HG02981 (cell line): ENCODE measurements at regions not wholly inside any gene's neighbourhood (a gene's known extent, or its start where the extent isn't known, plus 50 kb on each side); places are given as distances from the start of the nearest gene placed in this dataset.
"Not testable (repeated sequence)": the region's sequence is repeated elsewhere in the genome, so short reads cannot be mapped to it uniquely, and the experiment has no call there.

Experiments
- ATAC-seq: cut with Tn5 transposase; IDR thresholded peaks from one replicate; pipeline ENCODE4 v1.9.1; 2021; ENCODE audit warnings: mild to moderate bottlenecking, moderate library complexity; ENCODE audit not compliant: unreplicated experiment

DNA sequence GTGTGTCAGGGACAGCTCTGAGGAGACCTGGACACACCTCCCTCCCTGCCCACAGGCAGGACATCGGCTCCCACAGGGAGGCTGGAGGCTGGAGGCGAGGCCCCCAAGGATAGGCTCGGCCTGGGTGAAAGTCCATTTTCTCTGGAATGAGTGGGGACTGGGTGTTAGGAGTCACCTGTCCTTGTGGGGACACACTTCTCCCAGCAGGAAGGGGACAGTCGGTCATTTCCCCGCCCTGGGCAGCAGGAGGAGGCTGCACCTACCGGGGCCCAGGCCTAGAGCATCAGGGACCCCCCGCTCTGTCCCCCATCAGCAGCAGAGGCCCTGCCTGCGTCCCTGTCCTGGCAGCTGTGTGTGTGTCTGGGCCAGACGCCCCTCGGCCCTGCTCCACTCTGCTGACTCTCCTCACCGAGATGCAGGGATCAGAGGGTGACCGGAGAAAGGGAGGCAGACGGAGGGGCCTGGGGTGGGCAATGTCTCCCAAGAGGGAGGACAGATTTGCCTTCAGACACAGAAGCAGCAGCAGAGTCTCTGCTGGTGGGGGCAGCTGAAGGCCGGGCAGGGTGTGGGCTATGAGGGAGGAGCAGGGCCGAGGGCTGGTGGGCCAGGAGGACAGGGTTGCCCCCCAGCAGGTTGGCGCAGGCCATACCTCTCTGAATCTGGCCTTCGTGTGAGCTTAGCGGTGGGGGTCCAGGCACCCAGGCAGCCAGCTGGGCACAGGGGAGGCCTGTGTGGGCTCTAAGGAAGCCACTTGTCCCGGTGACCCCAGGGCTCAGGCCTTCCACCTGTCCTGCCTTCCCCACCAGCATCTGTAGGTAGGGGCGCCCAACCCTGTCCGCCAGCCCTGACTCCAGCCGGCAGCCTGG is 125.7 kb upstream of the NKX1-1 start:
- ATAC-seq: no peak

DNA sequence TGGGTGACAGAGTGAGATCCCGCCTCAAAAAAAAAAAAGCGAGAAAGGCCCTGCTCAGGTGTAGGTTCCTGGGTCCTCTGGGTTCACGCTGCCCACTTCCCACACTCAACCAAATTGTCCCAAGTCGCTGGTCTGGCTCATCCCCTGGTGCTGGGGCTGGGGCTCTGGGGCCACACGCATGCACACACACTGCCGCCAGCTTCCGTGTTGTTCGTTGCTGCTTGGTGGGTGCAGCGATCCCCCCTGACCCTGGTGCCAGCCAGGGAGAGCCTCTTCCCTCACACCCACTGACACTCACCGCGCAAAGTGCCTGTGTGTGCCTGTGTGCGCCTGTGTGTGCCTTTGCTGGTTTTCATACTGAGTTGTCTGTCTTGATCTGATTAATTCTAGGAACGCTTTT is 124.1 kb upstream of the NKX1-1 start:
- no peak for ATAC-seq

DNA sequence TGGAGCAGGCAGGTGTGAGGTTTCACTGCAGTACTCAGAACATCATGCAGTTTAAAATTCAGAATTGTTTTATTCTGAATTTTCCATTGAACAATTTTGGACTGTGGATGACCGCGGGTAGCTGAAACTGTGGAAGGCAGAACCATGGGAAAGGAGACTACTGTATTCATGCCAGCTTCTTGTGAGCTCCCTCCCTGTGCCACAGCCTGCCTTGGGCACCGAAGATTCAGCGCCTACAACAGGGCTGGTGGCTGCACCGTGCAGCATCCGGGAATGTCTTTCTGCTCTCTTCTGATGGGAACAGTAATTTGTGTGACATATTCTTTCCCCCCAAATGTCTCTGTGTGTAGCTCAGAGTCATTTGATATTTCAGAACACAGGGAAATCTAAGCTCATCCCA is 118.5 kb upstream of the NKX1-1 start:
- ATAC-seq: no peak

DNA sequence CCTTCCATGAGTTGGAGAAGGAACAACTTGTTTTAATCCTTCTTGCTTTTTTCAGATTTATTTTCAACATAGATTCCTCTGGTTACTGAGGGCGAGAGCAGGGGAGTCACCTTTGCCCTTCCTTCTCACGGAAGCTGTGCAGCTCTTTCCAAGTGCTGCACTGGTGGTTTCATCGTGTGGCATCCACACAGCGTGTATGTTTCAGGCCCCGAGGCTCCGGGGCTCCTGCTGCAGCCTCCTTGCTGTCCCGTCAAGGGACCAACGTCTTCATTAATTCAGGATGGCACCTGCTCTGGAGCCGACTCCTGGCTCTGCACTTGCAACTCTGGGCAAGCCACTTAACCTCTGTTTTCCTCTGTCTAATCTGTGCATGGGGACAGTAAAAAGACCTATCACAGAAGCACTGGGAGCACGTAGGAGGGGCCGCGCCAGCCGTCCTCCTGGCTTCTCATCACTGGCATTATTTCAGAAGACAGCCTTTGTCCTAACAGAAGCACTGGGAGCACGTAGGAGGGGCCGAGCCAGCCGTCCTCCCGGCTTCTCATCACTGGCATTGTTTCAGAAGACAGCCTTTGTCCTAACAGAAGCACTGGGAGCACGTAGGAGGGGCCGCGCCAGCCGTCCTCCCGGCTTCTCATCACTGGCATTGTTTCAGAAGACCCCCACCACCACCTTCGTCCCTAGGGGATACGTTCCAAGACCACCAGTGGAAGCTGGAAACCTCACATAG is 117.8 kb upstream of the NKX1-1 start:
- ATAC-seq: no peak

DNA sequence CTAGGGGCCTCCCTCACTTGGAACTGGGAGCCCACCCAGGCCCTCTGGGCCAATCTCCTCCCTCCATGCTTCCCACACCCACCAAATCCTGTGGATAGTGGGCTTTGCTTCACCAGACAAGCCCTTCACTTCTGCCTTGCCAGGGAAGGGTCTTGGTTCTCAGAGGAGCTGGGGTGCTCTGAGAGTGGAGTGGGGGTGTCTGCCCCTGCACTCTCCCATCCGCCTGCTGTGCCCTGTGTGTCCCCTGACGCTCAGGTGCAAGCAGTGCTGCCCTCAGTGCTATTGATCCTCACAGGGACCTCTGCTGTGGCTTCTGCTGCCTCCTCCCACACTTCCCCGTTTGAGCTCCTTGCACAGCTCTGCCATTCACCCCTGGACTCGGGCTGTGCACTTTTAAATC is 117.3 kb upstream of the NKX1-1 start:
- no peak for ATAC-seq

DNA sequence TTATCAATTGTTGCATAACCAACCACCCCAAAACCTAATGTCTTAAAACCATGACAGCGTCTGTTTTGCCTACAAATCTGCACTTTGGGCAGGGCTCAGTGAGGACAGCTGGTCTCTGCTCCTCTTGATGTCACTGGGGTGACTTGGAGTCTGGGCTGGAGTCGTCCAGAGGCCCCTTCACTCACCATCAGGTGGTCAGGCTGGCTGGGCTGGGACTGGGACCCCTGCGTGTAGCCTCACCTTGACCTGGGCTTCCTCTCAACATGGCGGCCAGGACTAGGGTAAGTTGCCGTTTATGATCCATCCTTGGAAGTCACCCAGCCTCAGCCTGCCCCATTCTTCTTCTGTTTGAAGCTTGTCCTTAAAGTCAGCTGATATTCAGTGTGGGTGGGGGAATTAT is 116.8 kb upstream of the NKX1-1 start:
- no peak for ATAC-seq

DNA sequence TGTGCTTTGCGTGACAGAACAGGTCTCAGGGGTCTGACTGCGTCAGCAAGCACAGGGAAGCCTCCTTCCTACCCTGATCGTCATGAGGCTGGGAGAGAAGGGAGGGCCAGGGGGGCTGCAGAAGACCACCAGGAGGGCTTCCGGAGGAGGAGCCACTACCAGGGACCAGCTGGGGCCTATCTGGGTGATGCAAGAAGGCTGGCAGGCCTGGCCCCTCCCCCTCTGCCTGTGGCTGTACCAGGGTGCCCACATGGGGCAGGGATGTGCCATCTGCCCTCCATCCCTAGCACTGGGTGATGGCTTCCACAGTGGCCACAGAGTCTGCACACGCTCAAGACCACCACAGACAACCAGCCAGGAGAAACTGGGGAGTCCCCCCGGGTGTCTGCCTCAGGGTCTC is 116.4 kb upstream of the NKX1-1 start:
- no peak for ATAC-seq

DNA sequence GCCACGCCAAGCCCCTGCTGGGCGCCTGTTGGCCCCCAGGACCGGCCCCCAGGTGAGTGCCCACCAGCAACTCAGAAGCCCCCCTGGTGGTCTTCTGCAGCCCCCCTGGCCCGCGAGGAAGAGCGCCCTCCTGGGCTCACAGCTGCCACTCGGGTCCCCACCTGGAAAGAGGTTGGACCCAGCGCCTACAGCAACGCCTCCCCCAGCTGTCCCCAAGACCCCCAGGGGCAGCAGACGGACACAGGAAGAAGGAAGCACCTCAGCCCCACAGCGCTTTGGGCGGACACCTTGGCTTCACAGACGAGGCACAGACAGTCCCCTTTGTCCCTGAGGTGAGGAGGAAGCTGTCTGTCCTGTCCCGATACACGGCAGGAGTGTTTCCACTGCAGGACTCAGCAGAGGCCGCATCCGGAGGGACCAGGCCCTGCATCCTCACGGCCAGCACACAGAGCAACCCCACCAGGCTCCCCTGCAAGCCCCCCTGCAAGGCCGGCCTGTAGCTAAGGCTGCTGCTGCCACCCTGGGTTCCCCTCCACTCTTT is 115.6 kb upstream of the NKX1-1 start:
- ATAC-seq: no peak

DNA sequence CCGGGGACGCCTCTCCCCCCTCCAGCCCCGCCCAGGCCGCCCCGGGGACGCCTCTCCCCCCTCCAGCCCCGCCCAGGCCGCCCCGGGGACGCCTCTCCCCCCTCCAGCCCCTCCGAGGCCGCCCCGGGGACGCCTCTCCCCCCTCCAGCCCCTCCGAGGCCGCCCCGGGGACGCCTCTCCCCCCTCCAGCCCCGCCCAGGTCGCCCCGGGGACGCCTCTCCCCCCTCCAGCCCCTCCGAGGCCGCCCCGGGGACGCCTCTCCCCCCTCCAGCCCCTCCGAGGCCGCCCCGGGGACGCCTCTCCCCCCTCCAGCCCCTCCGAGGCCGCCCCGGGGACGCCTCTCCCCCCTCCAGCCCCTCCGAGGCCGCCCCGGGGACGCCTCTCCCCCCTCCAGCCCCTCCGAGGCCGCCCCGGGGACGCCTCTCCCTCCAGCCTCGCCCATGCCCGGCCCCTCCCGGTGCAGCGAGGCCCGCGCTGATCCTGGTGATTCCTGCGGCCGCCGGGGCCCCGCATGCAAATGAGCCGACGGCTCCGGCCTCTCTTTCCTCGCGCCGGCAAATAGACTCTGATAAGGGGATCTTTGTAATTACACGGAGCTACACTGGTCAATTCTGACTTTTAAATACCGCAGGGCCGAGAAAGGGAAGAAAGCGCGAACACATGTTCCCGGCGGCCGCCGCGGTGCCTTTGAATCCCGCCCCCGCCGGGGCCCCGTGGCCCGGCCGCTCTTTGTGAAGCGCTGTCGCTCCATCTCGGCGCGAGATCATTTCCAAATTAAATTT is 114.7 kb upstream of the NKX1-1 start:
- not testable (repeated sequence) for ATAC-seq

DNA sequence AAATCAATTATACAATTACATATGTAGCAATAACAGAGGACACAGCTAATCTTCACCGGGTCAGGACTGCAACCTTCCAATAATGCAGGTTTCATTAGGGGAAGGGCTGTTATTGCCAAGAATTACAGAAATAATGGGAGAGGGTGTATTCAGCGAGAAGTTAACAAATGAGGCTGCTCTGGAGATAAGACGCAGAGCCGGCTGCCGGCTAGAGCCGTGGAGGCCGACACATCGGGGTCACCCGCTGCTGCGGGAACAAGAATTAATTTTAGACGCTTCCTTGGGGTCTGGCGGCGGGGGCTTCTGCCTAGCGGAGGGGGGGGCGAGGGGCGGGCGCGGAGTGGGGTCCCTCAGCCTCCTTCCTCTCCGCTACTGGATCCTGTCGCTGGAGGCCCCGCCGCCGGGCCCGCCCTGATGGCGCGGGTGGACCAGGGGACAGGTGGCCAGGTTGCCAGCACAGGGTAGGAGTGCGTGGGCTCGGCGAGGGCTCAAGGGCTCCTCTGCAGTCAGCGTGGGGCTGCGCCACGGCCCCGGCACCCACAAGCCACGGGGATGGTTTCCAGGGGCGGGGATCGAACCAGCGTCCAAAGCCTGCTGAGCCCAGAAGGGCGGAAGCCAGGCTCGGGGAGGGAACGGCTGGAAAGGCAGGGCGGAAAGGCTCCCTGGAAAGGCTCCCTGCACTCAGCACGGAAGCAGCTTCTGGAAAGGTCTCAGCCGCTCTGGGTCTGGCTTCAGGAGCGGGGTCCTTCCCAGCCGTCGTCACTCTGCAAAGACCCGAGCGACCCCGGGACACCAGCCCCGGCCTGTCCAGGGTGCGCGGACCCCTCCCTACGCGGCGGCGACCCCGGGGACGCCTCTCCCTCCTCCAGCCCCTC is 113.8 kb upstream of the NKX1-1 start:
- ATAC-seq: no peak

DNA sequence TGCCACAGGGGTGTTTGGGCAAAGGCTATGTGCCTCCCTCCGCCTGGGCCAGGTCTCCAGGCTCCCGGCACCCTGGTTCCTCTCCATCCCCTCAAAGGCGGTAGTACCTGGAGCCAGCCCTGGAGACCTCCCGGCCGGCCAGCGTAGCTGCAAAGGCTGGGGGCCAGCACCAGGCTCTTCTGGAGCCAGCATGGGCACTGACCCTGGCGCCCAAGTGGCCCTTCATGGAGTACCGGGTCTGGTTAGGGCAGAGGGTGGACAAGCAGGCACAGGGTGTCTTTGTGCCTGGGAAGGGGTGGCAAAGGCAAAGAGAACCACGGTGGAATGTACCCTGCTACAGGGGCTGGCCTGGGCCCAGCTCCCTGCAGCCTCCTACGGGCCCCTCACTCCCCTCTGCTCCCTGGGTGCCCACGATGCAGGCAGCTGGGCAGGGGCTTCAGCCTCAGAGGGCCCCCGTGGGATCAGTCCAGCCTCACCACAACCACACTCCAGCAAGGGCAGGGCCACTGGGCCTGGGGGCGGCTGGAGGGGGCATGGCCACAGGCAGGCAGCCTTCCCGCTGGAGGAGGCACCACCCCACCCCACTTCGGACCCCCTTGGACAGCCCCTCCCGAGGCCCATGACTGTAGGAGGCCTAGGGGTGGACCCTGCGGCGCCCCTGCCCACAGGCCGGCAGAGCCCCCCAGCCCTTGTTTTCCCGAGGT is 112.9 kb upstream of the NKX1-1 start:
- ATAC-seq: no peak

DNA sequence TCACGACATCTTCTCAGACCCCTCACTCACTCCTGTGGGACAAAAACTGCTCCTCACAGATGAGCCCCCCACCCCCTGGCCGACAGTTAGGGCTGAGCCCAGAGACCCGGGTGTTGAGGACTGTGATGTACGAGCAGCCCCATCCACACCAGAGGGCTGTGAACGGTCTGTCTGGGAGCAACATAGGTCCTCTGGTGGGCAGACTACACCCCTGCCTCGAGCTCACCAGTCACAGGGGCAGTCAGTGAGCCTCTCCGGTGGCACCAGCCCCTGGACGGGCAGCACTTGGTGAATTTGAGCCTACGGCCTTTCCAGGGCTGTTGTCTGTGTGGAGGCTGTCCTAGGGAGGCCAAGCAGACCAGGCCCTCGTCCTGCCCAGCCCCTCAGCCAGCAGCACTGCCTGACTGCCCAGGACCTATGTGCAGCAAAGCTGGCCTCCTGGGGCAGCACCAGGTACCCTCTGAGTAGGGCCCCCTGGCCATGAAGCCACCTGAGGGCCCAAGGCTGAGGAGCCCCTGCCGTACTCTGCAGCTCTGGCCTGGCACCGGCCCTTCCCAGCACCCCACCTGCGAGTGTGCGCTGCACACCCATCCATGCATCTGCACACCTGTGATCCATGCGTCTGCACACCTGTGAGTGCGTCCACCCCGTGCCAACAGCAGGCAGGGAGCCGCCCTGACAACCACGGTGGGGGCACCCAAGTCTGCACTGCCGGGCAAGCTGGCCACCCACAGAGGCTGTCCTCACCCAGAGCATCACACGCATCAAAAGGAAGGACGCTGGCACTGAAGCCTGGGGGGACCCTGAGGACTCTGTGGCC is 111.6 kb upstream of the NKX1-1 start:
- ATAC-seq: no peak

DNA sequence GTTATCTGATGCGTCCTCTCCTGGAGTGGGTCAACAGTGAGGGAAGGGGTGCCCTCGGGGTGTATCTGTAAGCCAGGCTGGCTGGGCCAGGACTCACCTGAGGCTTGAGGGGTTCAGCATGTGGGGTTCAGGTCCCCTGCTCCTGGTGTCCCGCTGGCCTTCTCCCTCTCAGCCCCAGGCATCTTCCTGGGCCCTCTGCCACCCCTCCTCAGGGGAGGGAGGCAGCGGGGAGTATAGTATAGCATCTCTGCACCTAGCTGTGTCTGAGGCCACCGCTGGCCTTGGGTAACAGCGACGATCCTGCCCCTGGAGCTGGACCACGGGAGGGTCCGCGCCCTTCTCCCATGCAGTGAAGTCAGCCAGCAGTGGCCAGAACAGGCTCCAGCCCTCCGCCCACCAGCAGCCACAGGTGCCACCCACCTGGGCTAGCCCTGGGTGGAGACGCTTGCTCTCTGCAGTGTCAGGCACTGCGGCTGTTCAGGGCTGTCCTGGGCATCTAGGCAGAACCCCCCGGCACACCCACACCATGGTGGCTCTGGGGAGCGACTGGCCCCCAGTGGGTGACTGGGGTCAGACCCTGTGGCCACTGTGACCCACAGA is 110.7 kb upstream of the NKX1-1 start:
- no peak for ATAC-seq

DNA sequence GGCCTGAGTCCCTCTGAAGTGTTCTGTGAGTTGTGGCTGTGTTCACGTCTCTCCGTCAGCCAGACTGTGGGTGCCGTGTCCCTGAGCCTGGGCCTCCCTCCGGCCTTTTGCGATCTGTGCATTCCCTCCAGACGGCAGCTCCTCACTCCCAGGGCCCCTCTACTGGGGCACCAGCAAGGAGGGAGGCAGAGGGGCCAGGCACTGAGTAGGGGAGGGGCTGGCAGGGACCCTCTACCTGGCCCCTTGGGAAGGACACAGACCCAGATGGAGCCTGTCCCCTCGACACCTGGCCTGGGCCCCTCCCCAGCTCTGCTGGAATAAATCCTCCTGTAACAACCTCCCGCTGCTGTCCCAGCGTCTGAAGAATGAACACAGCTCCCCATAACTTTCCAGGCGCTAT is 110.0 kb upstream of the NKX1-1 start:
- ATAC-seq: no peak

DNA sequence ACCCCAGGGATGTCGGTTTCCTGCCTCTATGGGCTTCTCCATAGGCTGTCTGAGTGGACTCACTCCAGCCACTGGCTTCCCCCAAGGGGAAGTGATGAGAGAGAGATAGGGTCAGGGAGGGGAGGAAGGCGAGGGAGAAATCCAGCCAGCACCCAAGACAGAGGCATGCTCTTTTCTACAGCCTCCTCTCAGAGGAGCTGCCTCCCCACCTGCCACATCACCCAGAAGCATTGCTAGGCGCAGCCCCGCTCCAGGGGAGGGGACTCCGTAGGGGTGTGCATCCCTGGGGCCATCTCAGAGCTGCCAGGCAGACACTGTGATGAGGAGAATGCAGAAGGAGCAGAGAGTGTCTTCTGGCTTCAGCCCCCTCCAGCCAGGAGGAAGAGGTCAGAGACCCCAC is 109.5 kb upstream of the NKX1-1 start:
- no peak for ATAC-seq

DNA sequence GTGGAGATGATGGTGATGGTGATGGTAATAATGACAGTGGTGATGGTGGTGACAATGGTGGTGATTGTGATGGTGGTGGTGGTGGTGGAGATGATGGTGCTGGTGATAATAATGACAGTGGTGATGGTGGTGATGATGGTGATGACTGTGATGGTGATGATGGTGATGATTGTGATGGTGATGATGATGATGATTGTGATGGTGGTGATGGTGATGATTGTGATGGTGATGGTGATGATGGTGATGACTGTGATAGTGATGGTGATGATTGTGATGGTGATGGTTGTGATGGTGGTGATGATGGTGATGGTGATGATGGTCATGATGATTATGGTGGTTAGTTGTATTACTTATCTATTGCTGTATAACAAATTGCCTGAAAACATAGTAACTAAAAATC is 108.9 kb upstream of the NKX1-1 start:
- no peak for ATAC-seq

DNA sequence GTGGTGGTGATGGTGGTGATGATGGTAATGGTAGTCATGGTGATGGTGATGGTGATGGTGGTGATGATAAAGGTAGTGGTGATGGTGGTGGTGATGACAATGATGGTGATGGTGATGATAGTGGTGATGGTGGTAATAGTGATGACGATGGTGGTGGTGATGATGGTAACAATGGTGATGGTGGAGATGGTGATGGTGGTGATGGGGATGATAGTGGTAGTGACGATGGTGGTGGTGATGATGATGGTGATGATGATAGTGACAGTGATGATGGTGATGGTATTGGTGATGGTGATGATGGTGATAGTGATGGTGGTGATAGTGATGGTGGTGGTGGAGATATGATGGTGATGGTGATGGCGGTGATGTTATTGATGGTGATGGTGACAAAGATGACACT is 108.4 kb upstream of the NKX1-1 start:
- ATAC-seq: no peak

DNA sequence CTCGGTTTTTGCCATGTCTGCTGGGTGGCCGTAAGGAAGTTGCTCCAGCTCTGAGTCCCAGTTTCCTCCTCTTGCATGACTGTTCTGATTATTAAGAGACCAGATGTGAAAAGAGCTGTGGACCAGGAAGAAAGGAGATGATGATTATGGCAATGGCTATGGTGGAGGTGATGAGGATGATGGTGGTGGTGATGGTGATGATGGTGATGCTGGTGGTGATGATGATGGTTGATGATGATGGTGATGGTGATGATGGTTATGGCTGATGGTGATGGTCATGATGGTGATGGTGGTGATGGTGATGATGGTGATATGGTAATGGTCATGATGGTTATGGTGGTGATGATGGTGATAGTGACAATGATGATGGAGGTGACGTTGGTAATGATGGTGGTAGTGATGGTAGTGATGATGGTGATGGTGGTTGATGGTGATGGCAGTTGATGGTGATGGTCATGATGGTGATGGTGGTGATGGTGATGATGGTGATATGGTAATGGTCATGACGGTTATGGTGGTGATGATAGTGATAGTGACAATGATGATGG is 107.8 kb upstream of the NKX1-1 start:
- ATAC-seq: no peak
